H9 (cell line): ENCODE measurements at regions not wholly inside any gene's neighbourhood (a gene's known extent, or its start where the extent isn't known, plus 50 kb on each side); places are given as distances from the start of the nearest gene placed in this dataset.

ENCODE experiments used
- DNase-seq: peaks from one replicate; pipeline ENCODE4 v3.0.0-alpha.2; 2017
- H2AFZ ChIP-seq: one replicate; pipeline ENCODE4 v1.6.1; 2013; ENCODE audit warnings: mild to moderate bottlenecking, low read length, control low read depth, moderate library complexity
- H2AK5ac ChIP-seq: 2 replicates; pipeline ENCODE4 v1.6.1; 2013; ENCODE audit warnings: low read length, control low read depth, mixed read lengths; ENCODE audit not compliant: insufficient read length
- H2BK120ac ChIP-seq: one replicate; pipeline ENCODE4 v1.6.1; 2013; ENCODE audit warnings: low read depth, mild to moderate bottlenecking, low read length, control low read depth, inconsistent platforms; ENCODE audit not compliant: poor library complexity, severe bottlenecking
- H2BK12ac ChIP-seq: 2 replicates; pipeline ENCODE4 v1.6.1; 2013; ENCODE audit warnings: low read length, control low read depth, mixed read lengths, low read depth; ENCODE audit not compliant: insufficient read length
- H2BK15ac ChIP-seq: 2 replicates; pipeline ENCODE4 v1.6.1; 2013; ENCODE audit warnings: low read depth, low read length, control low read depth
- H2BK20ac ChIP-seq: one replicate; pipeline ENCODE4 v1.6.1; 2013; ENCODE audit warnings: low read depth, mild to moderate bottlenecking, low read length, control low read depth, inconsistent platforms; ENCODE audit not compliant: poor library complexity, severe bottlenecking
- H2BK5ac ChIP-seq: 2 replicates; pipeline ENCODE4 v1.6.1; 2013; ENCODE audit warnings: low read length, control low read depth, mixed read lengths; ENCODE audit not compliant: insufficient read length
- H3K14ac ChIP-seq: 2 replicates; pipeline ENCODE4 v1.6.1; 2013; ENCODE audit warnings: low read length, control low read depth; ENCODE audit not compliant: insufficient read depth
- H3K18ac ChIP-seq: 2 replicates; pipeline ENCODE4 v1.6.1; 2013; ENCODE audit warnings: low read depth, mild to moderate bottlenecking, mixed read lengths, low read length, control low read depth; ENCODE audit not compliant: insufficient read length
- H3K23ac ChIP-seq: 2 replicates; pipeline ENCODE4 v1.6.1; 2013; ENCODE audit warnings: low read length, control low read depth, mixed read lengths, low read depth; ENCODE audit not compliant: insufficient read length
- H3K23me2 ChIP-seq: 2 replicates; pipeline ENCODE4 v1.6.1; 2013; ENCODE audit warnings: low read depth, mild to moderate bottlenecking, mixed read lengths, low read length, control low read depth; ENCODE audit not compliant: insufficient read length, poor library complexity, severe bottlenecking
- H3K27ac ChIP-seq: 2 replicates; pipeline ENCODE4 v1.5.1; 2013; ENCODE audit warnings: low read length, control low read depth, mixed read lengths, low read depth; ENCODE audit not compliant: insufficient read length
- H3K27me3 ChIP-seq: 2 replicates; pipeline ENCODE4 v1.6.1; 2013; ENCODE audit warnings: low read length, control low read depth, inconsistent platforms; ENCODE audit not compliant: insufficient read depth
- H3K4ac ChIP-seq: 2 replicates; pipeline ENCODE4 v1.6.1; 2013; ENCODE audit warnings: low read depth, mild to moderate bottlenecking, control low read depth, inconsistent platforms, low read length, moderate library complexity
- H3K4me1 ChIP-seq: 2 replicates; pipeline ENCODE4 v1.6.1; 2013; ENCODE audit warnings: low read length, control low read depth, inconsistent platforms; ENCODE audit not compliant: insufficient read depth
- H3K4me2 ChIP-seq: 2 replicates; pipeline ENCODE4 v1.6.1; 2013; ENCODE audit warnings: low read length, control low read depth, mixed read lengths; ENCODE audit not compliant: insufficient read length, insufficient read depth
- H3K56ac ChIP-seq: 2 replicates; pipeline ENCODE4 v1.6.1; 2013; ENCODE audit warnings: low read depth, mild to moderate bottlenecking, mixed read lengths, low read length, control low read depth; ENCODE audit not compliant: insufficient read length
- H3K79me1 ChIP-seq: 2 replicates; pipeline ENCODE4 v1.6.1; 2013; ENCODE audit warnings: low read depth, mild to moderate bottlenecking, moderate library complexity, low read length, control low read depth, inconsistent platforms; ENCODE audit not compliant: insufficient read depth, poor library complexity, severe bottlenecking
- H3K79me2 ChIP-seq: 2 replicates; pipeline ENCODE4 v1.6.1; 2013; ENCODE audit warnings: low read length, control low read depth, inconsistent platforms; ENCODE audit not compliant: insufficient read depth
- H3K9ac ChIP-seq: 2 replicates; pipeline ENCODE4 v1.6.1; 2013; ENCODE audit warnings: low read length, control low read depth, mixed read lengths; ENCODE audit not compliant: insufficient read length; ENCODE audit errors: extremely low read depth
- H3K9me3 ChIP-seq: one replicate; pipeline ENCODE4 v1.6.1; 2013; ENCODE audit warnings: low read depth, low read length, inconsistent platforms; ENCODE audit not compliant: control insufficient read depth
- H3T11ph ChIP-seq: one replicate; pipeline ENCODE4 v1.6.1; 2013; ENCODE audit warnings: mild to moderate bottlenecking, low read length, control low read depth, inconsistent platforms
- H4K20me1 ChIP-seq: one replicate; pipeline ENCODE4 v1.6.1; 2013; ENCODE audit not compliant: control insufficient read depth, insufficient read length, insufficient read depth
- H4K5ac ChIP-seq: 2 replicates; pipeline ENCODE4 v1.6.1; 2013; ENCODE audit warnings: low read depth, mild to moderate bottlenecking, mixed read lengths, low read length, control low read depth; ENCODE audit not compliant: insufficient read length
- H4K8ac ChIP-seq: replicated peaks from 2 replicates; pipeline ENCODE4 v1.6.1; 2013; ENCODE audit warnings: low read length, control low read depth, mixed read lengths, low read depth; ENCODE audit not compliant: insufficient read length
- H4K91ac ChIP-seq: 2 replicates; pipeline ENCODE4 v1.6.1; 2013; ENCODE audit warnings: low read depth, mild to moderate bottlenecking, moderate library complexity, mixed read lengths, low read length, control low read depth; ENCODE audit not compliant: insufficient read length
- H3K27ac Mint-ChIP-seq, 3 experiments: 2 replicates in 2 of 3; 3 replicates in 1 of 3; pipeline ENCODE4 v1.8.0; 2020 to 2021; ENCODE audit warnings: mixed read lengths in 3 of 3, mild to moderate bottlenecking in 1 of 3, moderate library complexity in 1 of 3
- H3K27me3 Mint-ChIP-seq: 2 replicates; pipeline ENCODE4 v1.8.0; 2021; ENCODE audit warnings: low read depth, mild to moderate bottlenecking, moderate library complexity, mixed read lengths
- H3K36me3 Mint-ChIP-seq, 3 experiments: 2 replicates in 2 of 3; 3 replicates in 1 of 3; pipeline ENCODE4 v1.8.0; 2020 to 2021; ENCODE audit warnings: low read depth in 3 of 3, mixed read lengths in 3 of 3; ENCODE audit not compliant: insufficient read depth in 1 of 3
- H3K4me1 Mint-ChIP-seq, 2 experiments: 2 replicates each; pipeline ENCODE4 v1.8.0; 2020; ENCODE audit warnings: mixed read lengths in 2 of 2
- H3K4me3 Mint-ChIP-seq, 2 experiments: 2 replicates in 1 of 2; 3 replicates in 1 of 2; pipeline ENCODE4 v1.8.0; 2020 to 2021; ENCODE audit warnings: mild to moderate bottlenecking in 2 of 2, mixed read lengths in 2 of 2, moderate library complexity in 1 of 2
- H3K9me3 Mint-ChIP-seq, 2 experiments: 2 replicates in 1 of 2; 3 replicates in 1 of 2; pipeline ENCODE4 v1.8.0; 2020; ENCODE audit warnings: mild to moderate bottlenecking in 2 of 2, mixed read lengths in 2 of 2, moderate library complexity in 1 of 2
- CTCF ChIP-seq: fragments of 200-600 bp; sonication (generic); conservative IDR thresholded peaks from 3 replicates; pipeline ENCODE4 v1.8.0; 2021; ENCODE audit warnings: antibody characterized with exemption, mild to moderate bottlenecking
- WGBS: extraction: QIAGEN DNeasy Blood & Tissue Kit; methylation state at CpG from one replicate; pipeline ENCODE4 v1.1.7; 2013; ENCODE audit warnings: missing lambda C conversion rate, low lambda C conversion rate, mixed read lengths; ENCODE audit not compliant: insufficient read length; ENCODE audit errors: extremely low coverage; 5-methylcytosine and 5-hydroxymethylcytosine counted together

- no peak overlapping the region for H2AFZ ChIP-seq
- no peak overlapping the region for H2BK5ac ChIP-seq
- H3K9me3 Mint-ChIP-seq: no peaks in the 10 kb centered on the region; a peak in 1 of 5 replicates
- no peaks in the 10 kb centered on the region for H3K79me1 ChIP-seq
- no peak overlapping the region for H3K23ac ChIP-seq
- H3K36me3 Mint-ChIP-seq: no peaks in the 10 kb centered on the region
- no peak overlapping the region for H4K91ac ChIP-seq
- H4K20me1 ChIP-seq: no peaks in the 10 kb centered on the region
- no peak for TF ChIP-seq CTCF
- H3K14ac ChIP-seq: no peak overlapping the region
- no peak overlapping the region for H3K4ac ChIP-seq
- H3K79me2 ChIP-seq: no peaks in the 10 kb centered on the region
- H4K8ac ChIP-seq: no peak overlapping the region
- no peaks in the 10 kb centered on the region for H3K9me3 ChIP-seq
- H3K27ac Mint-ChIP-seq: no peak overlapping the region
- H2AK5ac ChIP-seq: no peak overlapping the region
- no peak overlapping the region for H2BK120ac ChIP-seq
- no peak overlapping the region for H3K56ac ChIP-seq
- H4K5ac ChIP-seq: no peak overlapping the region
- no peak overlapping the region for H3T11ph ChIP-seq
- no peak overlapping the region for H3K18ac ChIP-seq
- WGBS: no CpG with 5 or more reads among the region's 2 CpGs
- H3K4me3 Mint-ChIP-seq: no peak overlapping the region
- H2BK20ac ChIP-seq: no peak overlapping the region
- H2BK12ac ChIP-seq: no peak overlapping the region
- no peaks in the 10 kb centered on the region for H3K23me2 ChIP-seq
- H3K9ac ChIP-seq: no peak overlapping the region
- no peak overlapping the region for H3K4me2 ChIP-seq
- DNase-seq: no peak
- no peaks in the 10 kb centered on the region for H3K27me3 Mint-ChIP-seq
- H3K4me1 Mint-ChIP-seq: peaks cover 0 to 5% of the 10 kb centered on the region in 2 experiments; a peak in 1 of 4 replicates
- no peak overlapping the region for H3K27ac ChIP-seq
- H2BK15ac ChIP-seq: no peak overlapping the region
- no peaks in the 10 kb centered on the region; the same call in 1 of the 2 replicates for H3K27me3 ChIP-seq
- no peaks in the 10 kb centered on the region for H3K4me1 ChIP-seq
Measured at GRCh38 chr1:215399787-215400186, 167.3 kb upstream of the KCTD3 start.
